ENCODE measurements at regions not wholly inside any gene's neighbourhood (a gene's known extent, or its start where the extent isn't known, plus 50 kb on each side); places are given as distances from the start of the nearest gene placed in this dataset.

DNA sequence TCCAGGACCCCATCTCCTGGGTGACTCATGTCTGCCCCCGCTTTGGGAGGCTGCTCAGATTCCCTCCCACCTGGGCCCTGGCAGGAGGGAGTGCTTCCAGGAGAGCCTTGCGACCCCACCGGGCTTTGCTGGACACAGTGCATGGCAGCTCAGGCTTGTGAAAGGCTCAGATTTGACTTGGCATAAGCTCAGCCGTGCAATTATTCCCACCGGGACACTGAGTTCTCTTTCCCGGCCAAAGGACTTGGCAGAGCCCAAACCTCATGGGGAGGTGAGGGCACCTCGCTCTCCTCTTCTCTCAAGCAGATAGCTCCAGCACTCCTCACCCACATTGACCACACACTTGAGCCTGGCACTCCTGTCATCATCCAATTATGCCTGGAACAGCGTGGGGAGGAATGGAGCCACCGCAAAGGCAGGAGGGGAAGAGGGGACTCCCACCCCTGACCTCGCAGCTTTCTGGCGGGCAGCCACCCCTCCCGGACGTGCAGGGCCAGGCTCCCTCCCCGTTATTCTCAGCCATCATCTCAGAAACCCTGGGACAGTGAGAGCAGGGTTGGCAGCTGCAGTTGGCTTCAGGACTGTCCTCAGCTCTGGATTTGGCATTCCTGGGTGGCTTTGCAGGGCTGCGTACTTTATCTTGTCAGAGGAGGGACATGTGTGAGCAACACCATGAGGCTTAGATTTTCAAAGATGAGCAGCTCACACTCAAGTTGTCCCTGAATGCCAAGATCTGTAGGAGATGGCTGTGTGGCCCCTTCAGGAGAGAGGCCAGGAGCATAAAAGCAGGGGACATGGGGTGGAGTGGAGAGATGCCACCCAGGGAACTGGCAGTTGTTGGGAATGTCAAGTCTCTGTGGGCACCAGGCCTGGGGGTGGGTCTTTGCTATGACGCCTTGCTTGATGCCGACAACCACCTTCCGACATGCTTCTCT, 306.2 kb downstream of the TEX29 start:
- TF ChIP-seq, protein P1, sequence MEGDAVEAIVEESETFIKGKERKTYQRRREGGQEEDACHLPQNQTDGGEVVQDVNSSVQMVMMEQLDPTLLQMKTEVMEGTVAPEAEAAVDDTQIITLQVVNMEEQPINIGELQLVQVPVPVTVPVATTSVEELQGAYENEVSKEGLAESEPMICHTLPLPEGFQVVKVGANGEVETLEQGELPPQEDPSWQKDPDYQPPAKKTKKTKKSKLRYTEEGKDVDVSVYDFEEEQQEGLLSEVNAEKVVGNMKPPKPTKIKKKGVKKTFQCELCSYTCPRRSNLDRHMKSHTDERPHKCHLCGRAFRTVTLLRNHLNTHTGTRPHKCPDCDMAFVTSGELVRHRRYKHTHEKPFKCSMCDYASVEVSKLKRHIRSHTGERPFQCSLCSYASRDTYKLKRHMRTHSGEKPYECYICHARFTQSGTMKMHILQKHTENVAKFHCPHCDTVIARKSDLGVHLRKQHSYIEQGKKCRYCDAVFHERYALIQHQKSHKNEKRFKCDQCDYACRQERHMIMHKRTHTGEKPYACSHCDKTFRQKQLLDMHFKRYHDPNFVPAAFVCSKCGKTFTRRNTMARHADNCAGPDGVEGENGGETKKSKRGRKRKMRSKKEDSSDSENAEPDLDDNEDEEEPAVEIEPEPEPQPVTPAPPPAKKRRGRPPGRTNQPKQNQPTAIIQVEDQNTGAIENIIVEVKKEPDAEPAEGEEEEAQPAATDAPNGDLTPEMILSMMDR (conservative IDR thresholded peaks at IDR 0.05; ENCODE audit: low read depth, low read length) = no peak
- TF ChIP-seq EZH2 (IDR thresholded peaks at IDR 0.05; ENCODE audit: borderline replicate concordance, low read depth, low read length, poor library complexity, severe bottlenecking) = no peak
